Mesenteric fat pad (tissue), 1 donor: ENCODE measurements at regions not wholly inside any gene's neighbourhood (a gene's known extent, or its start where the extent isn't known, plus 50 kb on each side); places are given as distances from the start of the nearest gene placed in this dataset.

Experiments
- DNase-seq: peaks from one replicate; pipeline ENCODE4 v3.0.0-alpha.2; 2020; ENCODE audit warnings: low spot score
- donor health status: DM: yes; HTN: yes; CAD: no.

DNA sequence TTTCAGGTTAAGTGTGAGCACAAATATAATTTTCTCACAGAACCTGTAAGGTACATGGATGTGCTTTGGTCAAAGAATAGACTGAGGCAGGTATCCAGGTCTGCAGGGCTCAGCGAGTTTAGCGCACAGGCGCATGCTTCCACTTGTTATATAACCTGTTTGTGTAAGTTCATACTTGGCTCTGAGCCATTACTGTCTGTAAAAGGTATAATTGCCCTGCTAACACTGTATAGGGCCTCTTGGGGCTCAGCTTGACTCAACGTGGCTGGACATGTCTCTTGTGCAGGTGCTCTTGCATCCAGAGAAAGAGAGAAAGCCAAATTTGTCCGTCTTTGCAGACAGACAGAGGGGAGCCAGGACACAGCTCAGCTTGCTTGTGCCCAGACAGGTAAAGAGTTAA lies 759.6 kb downstream of the MTRR start:
- DNase-seq = no peak

- DNase-seq = no peak
Observed at GRCh38 chr5:8633259-8633658, 764.3 kb downstream of the MTRR start.

- DNase-seq = no peak
Observed at GRCh38 chr5:8633696-8634095, 764.7 kb downstream of the MTRR start.

DNA sequence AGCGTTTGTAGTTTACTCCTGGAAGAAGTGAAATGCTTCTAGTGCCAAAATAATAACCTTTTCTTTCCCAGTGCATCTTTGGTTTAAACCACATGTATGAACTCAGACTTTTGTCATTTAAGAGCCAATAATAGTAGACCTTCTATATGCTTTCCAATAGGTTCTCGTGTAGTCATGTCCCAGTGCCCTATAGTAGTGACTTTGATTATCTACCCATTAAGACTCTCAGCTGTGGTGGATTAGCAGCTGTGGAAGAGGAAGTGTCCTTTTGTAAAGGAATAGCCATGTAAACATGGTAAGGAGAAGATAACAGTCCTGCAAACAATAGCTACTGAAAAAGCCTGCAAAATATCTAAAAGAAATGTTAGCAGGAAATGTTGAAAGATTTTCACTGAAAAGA lies 765.3 kb downstream of the MTRR start:
- DNase-seq = no peak

DNA sequence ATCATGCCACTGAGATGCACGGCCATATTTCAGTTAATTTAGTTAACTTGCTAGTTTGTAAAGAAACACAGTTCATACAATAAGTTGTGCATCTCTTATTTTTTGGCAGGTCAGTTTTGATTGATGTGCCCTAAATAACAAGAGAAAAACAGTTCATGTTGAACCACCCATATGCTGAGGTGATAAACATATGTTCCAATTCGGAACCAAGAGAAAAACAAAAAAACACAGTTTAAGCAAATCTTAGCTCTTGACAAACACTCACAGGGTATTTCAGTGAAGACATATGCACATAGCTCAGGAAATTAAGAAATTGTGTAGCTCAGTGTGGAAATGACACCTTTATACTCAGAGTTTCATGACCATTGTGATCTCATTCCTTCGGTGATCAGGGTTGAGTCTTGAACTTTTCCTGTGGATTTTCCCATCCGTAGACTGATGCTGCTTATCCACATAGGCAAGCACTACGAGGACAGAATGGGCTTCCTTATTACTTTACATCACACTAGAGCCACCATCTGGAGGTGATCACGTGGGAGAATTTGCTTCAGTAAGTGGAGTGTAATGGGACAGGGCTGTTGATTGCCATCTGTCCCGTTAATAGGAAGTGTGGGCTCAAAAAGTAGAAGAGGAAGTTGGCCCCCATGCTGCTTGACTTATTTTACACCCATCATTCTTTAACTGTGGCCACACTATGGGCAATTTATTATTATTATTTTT lies 773.0 kb downstream of the MTRR start:
- DNase-seq = no peak

DNA sequence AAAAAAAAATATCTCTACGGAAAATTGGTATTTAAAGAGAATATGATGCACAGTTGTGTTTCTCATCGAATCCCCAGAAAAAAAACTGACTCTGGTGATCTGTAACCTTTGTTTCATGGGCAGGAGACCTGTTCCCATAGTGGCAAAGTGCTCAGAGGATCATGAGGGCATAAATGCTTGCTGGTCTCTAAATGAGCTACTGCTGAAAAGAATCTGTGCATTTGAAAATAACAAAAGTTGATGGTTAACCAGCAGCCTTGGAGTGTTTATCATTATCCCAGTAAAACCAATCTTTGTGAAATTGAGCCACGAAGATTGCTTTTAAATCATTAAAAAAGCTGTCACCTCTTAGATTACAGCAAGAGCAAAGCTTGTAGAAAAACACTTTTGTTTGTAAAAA lies 775.4 kb downstream of the MTRR start:
- DNase-seq = no peak

GRCh38 chr5:8647111-8647510 lies 778.2 kb downstream of the MTRR start:
- no peak for DNase-seq

GRCh38 chr5:8650186-8650585 lies 781.2 kb downstream of the MTRR start:
- DNase-seq = no peak

DNA sequence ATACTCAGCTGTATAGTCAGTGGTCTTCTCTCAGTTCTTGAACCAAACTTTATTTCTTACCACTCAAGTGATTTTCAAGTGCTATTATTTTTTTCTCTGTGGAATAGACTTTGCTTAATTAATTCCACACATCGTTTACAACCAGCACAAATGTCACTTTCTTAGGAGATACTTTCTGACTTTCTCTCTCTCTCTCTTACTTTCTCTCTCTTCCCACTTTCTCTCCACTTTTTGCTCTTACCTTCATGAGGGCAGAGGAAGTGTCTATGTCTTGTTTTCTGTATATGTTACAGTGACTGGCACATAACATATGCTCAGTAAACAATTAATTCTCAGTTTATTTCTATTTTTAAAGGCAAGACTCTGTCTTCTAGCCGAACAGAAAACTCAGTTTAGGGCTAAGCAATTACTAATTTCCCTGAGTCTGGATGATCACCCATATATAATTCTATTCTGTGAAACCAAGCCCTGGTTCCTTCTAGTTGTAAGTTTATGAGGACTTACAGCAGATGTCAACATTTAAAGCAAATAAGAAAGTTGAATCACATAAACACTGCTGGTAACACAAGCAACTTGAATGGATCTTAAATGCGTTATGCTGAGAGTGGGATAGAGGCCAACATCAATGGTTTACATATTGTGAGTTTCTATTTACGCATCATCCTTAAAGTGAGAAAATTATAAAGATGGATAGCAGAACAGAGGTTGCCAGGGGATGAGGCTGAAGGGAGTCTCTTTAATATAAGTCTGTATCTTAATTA lies 791.4 kb downstream of the MTRR start:
- no peak for DNase-seq

DNA sequence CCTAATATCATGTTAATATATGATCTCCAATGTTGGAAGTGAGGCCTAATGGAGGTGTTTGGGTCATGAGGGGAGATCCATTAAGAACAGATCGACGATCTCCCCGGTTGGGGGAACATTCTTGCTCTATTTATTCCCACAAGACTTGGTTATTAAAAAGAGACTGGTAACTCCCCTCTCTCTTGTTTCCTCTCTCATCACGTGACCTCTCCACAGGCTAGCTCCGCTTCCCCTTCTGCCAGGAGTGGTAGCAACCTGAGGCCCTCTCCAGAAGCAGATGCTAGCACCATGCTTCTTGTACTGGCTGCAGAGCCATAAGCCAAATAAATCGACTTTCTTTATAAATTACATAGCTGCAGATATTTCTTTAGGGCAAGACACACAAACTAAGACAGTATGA lies 794.4 kb downstream of the MTRR start:
- DNase-seq = no peak

DNA sequence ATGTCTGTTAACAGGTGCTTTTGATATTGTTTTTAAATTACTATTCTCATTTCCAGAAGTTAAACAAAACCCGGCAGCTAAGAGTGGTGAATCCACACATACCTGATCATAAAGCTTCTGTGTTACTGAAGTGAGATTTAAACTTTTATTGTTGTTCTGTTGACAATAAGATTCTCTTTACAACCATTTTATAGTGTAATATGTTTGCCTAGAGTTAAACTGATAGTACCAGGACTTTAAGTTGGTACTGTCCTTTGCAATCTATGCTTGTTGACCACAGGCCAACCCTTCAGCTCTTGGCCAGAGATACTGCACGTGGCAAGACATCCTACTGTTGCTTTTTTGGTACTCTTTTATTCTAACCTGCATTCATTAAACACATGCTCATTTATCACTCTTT lies 806.2 kb downstream of the MTRR start:
- DNase-seq = no peak

DNA sequence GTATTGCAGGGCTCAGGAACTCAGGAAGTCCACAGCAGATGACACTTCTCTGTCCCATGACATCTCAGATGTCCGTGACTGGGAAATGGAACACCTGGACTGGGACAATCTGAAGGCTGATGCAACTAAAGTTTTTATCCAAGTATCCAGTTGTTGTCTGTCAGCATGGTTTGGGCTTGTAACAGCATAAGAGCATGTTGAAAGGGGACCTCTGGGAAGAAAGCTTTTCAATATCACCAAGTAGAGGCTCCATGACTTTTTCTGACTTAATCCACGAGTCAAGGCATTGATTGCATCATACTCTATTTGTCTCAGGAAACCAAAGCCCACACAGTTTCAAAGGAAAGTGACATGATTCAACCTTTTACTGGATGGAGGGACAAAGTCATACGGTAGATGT lies 807.7 kb downstream of the MTRR start:
- no peak for DNase-seq

- DNase-seq = no peak
Observed at GRCh38 chr5:8682381-8682780, 813.4 kb downstream of the MTRR start.

DNA sequence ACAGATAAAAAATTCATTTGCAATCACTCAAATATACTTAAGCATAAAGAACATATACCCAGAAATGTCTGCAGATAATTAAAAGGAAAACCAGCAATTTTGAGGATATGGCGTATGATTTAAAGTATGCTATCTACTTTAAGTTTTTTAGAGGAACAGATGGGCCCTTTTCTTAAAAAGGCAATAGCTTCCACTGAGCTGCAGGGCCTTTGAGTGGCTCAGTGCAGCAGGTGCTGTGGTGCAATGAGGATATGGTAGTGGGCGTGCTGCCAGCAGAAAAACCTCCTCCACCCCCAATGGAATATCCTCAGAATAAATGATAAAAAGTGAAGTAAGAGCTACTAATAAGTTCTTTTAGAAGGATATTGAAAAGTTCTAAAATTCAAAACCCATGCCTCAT lies 814.5 kb downstream of the MTRR start:
- DNase-seq = no peak

DNA sequence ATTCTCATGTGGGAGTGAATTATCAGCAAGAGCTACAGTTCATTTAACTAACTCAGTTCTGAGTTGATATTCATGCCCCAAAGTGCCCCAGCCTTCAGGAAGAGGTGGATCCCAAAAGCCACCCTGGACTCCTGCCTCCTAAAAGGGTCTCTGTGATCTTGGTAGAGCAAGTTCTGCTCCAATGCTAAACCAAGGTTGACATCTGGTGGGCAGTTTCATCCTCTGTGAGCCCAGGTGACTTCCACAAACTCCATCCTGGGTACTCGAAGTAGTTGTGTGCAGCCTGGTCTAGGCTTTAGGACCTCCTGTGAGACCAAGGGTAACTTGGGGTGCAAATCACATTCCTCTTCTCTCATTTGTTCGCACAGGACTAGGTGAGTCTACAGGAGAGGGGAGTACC lies 816.8 kb downstream of the MTRR start:
- DNase-seq = no peak

DNA sequence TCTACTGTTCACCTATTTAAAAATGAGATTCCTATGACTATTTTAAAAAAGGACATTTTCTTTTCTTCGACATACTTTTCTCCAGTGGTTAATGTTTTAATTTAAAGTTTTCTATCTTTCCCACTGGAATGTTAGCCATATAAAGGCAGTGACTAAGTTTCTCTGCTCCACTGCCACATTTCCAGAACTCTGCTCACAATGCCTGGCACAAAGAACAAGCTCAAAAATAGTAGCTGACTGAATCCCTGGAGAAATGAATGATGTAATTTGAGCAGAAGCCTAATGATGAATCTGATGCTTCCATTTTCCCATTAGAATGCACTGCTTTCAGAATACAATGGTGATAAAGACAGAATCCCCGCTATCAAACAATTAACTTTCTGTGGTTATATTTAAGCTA lies 817.8 kb downstream of the MTRR start:
- DNase-seq = no peak

GRCh38 chr5:8689773-8690172 lies 820.8 kb downstream of the MTRR start:
- no peak for DNase-seq

DNA sequence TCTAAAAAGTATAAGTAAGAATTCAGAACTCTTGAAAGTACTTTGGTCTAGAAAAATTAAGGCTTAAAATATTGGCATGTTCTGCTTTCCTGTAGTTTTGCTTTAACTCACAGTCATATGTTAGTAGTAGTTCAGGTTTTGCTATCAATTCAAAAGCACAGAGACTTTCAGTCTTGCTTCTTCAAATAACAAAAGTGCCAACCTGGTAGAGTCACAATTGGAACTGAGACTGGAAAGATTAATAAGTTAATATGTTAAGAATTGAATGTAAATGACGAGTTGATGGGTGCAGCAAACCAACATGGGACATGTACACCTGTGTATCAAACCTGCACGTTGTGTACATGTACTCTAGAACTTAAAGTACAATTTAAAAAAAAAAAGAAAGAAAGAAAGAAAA lies 822.3 kb downstream of the MTRR start:
- no peak for DNase-seq

GRCh38 chr5:8693341-8693844 lies 824.4 kb downstream of the MTRR start:
- no peak for DNase-seq

- no peak for DNase-seq
Observed at GRCh38 chr5:8694545-8694944, 825.6 kb downstream of the MTRR start.

DNA sequence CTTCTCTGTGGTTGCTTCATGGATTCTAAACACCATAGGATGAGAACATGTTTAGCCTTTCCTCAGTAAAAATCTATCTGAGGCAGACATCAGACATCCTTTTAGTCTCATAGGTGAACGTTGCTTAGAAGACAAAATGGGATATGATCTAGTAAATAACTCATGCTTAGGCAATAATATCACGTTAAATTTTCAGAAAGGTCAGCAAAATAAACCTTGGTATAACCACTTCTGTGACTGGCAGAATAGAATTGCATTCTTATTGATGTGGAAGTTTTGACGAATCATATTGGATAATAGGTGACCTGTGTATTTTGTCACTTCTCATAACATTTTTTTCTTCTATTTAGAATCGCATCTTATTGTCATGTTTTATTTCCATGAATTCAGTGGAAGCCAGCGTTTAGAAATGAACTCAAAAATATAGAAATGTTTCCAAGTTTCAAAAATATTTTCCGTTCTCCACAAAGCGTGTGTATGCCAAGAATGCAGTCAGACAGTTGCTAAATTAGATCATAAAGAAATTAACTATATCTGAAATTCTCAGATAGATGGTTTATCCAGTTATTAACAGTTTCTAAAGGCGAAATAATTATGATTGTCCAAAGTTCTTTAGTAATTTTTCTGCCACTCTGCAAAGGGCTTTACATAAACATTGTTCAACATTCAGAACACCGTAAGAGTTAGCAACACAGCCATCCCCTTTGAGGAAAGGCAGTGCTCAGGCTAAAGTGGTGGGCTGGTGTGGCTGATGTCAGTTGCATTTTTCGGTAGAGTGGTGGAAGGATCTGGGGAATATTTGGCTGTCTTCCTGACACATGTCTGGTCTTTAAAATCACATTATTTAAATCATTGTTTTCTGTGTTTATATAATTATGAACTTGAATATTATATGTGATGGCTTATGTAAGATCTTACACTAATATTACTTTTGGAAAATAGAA lies 827.2 kb downstream of the MTRR start:
- DNase-seq = no peak

DNA sequence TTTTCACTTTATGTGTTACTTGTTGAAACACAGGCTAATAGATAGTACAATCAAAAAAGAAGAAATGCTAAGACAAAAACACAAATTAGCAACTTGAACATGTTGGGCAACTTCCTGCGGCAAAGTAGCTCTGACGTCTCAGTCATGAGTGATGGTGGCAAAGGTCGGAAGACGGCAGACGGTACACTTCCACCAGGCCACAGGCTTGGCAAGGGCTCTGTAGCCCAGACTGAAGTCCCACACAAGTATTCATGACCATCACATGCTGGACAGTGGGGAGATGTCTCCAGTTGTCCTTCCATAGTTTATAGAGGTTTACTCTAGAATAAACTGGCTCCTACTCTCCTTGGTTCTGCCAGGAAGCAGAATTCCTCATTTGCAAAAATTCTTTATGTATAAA lies 831.3 kb downstream of the MTRR start:
- DNase-seq = no peak
